GM23338 (cell line): ENCODE measurements at regions not wholly inside any gene's neighbourhood (a gene's known extent, or its start where the extent isn't known, plus 50 kb on each side); places are given as distances from the start of the nearest gene placed in this dataset.

ENCODE experiments used
- CREB1 ChIP-seq: fragments of 250-450 bp; sonication (Bioruptor Pico); IDR thresholded peaks from 2 replicates; pipeline ENCODE4 v1.5.0; 2020; ENCODE audit warnings: low read depth, mild to moderate bottlenecking, moderate library complexity
- EZH2 ChIP-seq: fragments of 200-600 bp; sonication (generic); IDR thresholded peaks from one replicate; pipeline ENCODE4 v1.8.0; 2017; ENCODE audit warnings: antibody characterized with exemption, mild to moderate bottlenecking, low read depth; ENCODE audit not compliant: unreplicated experiment
- EZH2phosphoT487 ChIP-seq: fragments of 200-600 bp; sonication (generic); IDR thresholded peaks from one replicate; pipeline ENCODE4 v1.8.1; 2018; ENCODE audit warnings: antibody characterized with exemption; ENCODE audit not compliant: unreplicated experiment
- JUNB ChIP-seq: IDR thresholded peaks from one replicate; pipeline ENCODE4 v1.6.1; 2016; ENCODE audit warnings: antibody characterized with exemption; ENCODE audit not compliant: unreplicated experiment
- POLR2AphosphoS5 ChIP-seq: IDR thresholded peaks from 2 replicates; pipeline ENCODE4 v1.6.1; 2016; ENCODE audit warnings: antibody characterized with exemption, low read depth
- STAT1 ChIP-seq: IDR thresholded peaks from one replicate; pipeline ENCODE4 v1.6.1; 2016; ENCODE audit warnings: antibody characterized with exemption; ENCODE audit not compliant: unreplicated experiment
- TF ChIP-seq, protein P1 (sequence below), 2 experiments: fragments of 200-600 bp in 1 of 2; sonication (generic) in 1 of 2; conservative IDR thresholded peaks; 2 replicates each; pipeline versions ENCODE4 v1.5.1 to v1.6.1; 2016 to 2017; ENCODE audit warnings: antibody characterized with exemption in 2 of 2, low read depth in 2 of 2, mild to moderate bottlenecking in 2 of 2, moderate library complexity in 1 of 2
- TF ChIP-seq, protein P2 (sequence below): IDR thresholded peaks from one replicate; pipeline ENCODE4 v1.6.1; 2018; ENCODE audit warnings: antibody characterized with exemption; ENCODE audit not compliant: unreplicated experiment

DNA sequence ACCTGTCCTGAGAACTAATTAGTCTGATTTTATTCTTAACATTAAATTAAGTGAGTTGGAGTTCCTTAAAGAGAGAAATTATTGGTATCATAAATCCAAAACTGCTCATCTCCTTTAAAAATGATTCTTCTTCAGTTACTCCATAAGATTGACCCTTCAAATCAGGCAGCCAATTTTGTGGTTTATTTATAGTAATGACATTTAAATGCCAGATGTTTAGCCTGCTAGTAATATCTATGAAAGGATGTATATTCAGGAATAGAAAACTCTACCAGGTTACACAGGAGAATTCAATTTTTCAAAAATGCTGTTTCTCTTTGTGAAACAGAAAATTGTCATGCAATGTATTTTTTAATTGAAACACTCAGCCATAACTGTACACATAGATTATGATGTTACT is 457.8 kb upstream of the ROBO2 start:
- TF ChIP-seq EZH2 (no peak), EZH2phosphoT487 (no peak), POLR2AphosphoS5 (no peak), STAT1 (no peak), JUNB (no peak), CREB1 (CRISPR knock-in tag) (no peak)
- TF ChIP-seq, protein P1, sequence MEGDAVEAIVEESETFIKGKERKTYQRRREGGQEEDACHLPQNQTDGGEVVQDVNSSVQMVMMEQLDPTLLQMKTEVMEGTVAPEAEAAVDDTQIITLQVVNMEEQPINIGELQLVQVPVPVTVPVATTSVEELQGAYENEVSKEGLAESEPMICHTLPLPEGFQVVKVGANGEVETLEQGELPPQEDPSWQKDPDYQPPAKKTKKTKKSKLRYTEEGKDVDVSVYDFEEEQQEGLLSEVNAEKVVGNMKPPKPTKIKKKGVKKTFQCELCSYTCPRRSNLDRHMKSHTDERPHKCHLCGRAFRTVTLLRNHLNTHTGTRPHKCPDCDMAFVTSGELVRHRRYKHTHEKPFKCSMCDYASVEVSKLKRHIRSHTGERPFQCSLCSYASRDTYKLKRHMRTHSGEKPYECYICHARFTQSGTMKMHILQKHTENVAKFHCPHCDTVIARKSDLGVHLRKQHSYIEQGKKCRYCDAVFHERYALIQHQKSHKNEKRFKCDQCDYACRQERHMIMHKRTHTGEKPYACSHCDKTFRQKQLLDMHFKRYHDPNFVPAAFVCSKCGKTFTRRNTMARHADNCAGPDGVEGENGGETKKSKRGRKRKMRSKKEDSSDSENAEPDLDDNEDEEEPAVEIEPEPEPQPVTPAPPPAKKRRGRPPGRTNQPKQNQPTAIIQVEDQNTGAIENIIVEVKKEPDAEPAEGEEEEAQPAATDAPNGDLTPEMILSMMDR (conservative IDR thresholded peaks at IDR 0.05; ENCODE audit: low read depth in 2 of 2): no peak
- TF ChIP-seq, protein P2, sequence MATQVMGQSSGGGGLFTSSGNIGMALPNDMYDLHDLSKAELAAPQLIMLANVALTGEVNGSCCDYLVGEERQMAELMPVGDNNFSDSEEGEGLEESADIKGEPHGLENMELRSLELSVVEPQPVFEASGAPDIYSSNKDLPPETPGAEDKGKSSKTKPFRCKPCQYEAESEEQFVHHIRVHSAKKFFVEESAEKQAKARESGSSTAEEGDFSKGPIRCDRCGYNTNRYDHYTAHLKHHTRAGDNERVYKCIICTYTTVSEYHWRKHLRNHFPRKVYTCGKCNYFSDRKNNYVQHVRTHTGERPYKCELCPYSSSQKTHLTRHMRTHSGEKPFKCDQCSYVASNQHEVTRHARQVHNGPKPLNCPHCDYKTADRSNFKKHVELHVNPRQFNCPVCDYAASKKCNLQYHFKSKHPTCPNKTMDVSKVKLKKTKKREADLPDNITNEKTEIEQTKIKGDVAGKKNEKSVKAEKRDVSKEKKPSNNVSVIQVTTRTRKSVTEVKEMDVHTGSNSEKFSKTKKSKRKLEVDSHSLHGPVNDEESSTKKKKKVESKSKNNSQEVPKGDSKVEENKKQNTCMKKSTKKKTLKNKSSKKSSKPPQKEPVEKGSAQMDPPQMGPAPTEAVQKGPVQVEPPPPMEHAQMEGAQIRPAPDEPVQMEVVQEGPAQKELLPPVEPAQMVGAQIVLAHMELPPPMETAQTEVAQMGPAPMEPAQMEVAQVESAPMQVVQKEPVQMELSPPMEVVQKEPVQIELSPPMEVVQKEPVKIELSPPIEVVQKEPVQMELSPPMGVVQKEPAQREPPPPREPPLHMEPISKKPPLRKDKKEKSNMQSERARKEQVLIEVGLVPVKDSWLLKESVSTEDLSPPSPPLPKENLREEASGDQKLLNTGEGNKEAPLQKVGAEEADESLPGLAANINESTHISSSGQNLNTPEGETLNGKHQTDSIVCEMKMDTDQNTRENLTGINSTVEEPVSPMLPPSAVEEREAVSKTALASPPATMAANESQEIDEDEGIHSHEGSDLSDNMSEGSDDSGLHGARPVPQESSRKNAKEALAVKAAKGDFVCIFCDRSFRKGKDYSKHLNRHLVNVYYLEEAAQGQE: no peak
